Smooth muscle cell (in vitro differentiated cells): ENCODE measurements at regions not wholly inside any gene's neighbourhood (a gene's known extent, or its start where the extent isn't known, plus 50 kb on each side); places are given as distances from the start of the nearest gene placed in this dataset.

Source experiments
- DNase-seq: peaks from one replicate; lab custom pipeline; 2025; ENCODE audit not compliant: unreplicated experiment; lab: John Stamatoyannopoulos, UW
- H2AFZ ChIP-seq: fragments of 200-600 bp; sonication (generic); 2 replicates; pipeline ENCODE4 v1.6.0; 2016; ENCODE audit warnings: antibody characterized with exemption, low read depth, mild to moderate bottlenecking
- H3F3A ChIP-seq: fragments of 200-600 bp; sonication (generic); 2 replicates; pipeline ENCODE4 v1.6.0; 2017; ENCODE audit warnings: antibody characterized with exemption, low read depth
- H3K27ac ChIP-seq: fragments of 200-600 bp; sonication (generic); 2 replicates; pipeline ENCODE4 v1.5.1; 2016; ENCODE audit warnings: low read depth, mild to moderate bottlenecking
- H3K27me3 ChIP-seq: fragments of 200-600 bp; sonication (generic); 2 replicates; pipeline ENCODE4 v1.6.1; 2016; ENCODE audit warnings: low read depth, mild to moderate bottlenecking
- H3K36me3 ChIP-seq: fragments of 200-600 bp; sonication (generic); 2 replicates; pipeline ENCODE4 v1.5.1; 2016; ENCODE audit warnings: low read depth
- H3K4me1 ChIP-seq: fragments of 200-600 bp; sonication (generic); 2 replicates; pipeline ENCODE4 v1.5.1; 2016; ENCODE audit warnings: low read depth
- H3K4me2 ChIP-seq: fragments of 200-600 bp; sonication (generic); 2 replicates; pipeline ENCODE4 v1.6.0; 2016; ENCODE audit warnings: mild to moderate bottlenecking
- H3K4me3 ChIP-seq: fragments of 200-600 bp; sonication (generic); 2 replicates; pipeline ENCODE4 v1.5.1; 2016; ENCODE audit warnings: mild to moderate bottlenecking
- H3K79me2 ChIP-seq: fragments of 200-600 bp; sonication (generic); 2 replicates; pipeline ENCODE4 v1.6.0; 2016; ENCODE audit warnings: low read depth, mild to moderate bottlenecking
- H3K9ac ChIP-seq: fragments of 200-600 bp; sonication (generic); 2 replicates; pipeline ENCODE4 v1.6.0; 2016; ENCODE audit warnings: low read depth
- H3K9me3 ChIP-seq: fragments of 200-600 bp; sonication (generic); replicated peaks from 2 replicates; pipeline ENCODE4 v1.5.1; 2016; ENCODE audit warnings: low read depth
- H4K20me1 ChIP-seq: fragments of 200-600 bp; sonication (generic); 2 replicates; pipeline ENCODE4 v1.6.0; 2016; ENCODE audit warnings: low read depth
- WGBS: methylation state at CpG from one replicate; pipeline ENCODE4 v1.1.7; 2016; ENCODE audit warnings: low lambda C conversion rate; 5-methylcytosine and 5-hydroxymethylcytosine counted together
- TF ChIP-seq, protein P1 (sequence below): fragments of 200-600 bp; sonication (generic); IDR thresholded peaks from 2 replicates; pipeline ENCODE4 v1.5.1; 2017; ENCODE audit warnings: borderline replicate concordance, mild to moderate bottlenecking, antibody characterized with exemption; ENCODE audit not compliant: insufficient read depth, poor library complexity, severe bottlenecking

DNA sequence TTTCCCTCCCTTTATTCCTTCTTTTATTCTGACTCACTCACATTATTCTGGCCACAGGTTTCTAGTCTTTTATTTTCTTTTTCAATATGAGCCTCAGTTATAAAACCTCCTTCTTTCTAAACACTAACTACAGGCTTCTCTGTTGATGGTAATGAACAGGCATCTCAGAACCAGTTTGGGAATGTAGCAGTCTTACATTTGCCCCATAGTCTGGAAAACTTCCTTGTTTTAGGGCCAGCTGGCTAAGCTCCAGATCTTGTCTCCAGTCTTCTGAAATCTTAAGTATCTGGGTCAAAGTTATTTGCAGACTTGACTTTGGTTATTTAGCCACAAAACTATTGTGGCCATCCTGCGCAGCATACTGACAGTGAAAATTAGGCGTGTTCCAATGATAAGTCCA lies 97.0 kb upstream of the MAN1A1 start:
- DNase-seq = no peak
- TF ChIP-seq, protein P1, sequence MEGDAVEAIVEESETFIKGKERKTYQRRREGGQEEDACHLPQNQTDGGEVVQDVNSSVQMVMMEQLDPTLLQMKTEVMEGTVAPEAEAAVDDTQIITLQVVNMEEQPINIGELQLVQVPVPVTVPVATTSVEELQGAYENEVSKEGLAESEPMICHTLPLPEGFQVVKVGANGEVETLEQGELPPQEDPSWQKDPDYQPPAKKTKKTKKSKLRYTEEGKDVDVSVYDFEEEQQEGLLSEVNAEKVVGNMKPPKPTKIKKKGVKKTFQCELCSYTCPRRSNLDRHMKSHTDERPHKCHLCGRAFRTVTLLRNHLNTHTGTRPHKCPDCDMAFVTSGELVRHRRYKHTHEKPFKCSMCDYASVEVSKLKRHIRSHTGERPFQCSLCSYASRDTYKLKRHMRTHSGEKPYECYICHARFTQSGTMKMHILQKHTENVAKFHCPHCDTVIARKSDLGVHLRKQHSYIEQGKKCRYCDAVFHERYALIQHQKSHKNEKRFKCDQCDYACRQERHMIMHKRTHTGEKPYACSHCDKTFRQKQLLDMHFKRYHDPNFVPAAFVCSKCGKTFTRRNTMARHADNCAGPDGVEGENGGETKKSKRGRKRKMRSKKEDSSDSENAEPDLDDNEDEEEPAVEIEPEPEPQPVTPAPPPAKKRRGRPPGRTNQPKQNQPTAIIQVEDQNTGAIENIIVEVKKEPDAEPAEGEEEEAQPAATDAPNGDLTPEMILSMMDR = no peak
- peaks cover 7% of the 10 kb centered on the region for H3F3A ChIP-seq
- peaks cover 10% of the 10 kb centered on the region for H3K4me1 ChIP-seq
- peak overlapping the region; percentile 80 for H3K27ac ChIP-seq
- H3K9ac ChIP-seq = peak overlapping the region; percentile 46
- H3K27me3 ChIP-seq = no peaks in the 10 kb centered on the region
- H3K79me2 ChIP-seq = no peaks in the 10 kb centered on the region
- H3K4me2 ChIP-seq = peak overlapping the region; percentile 39
- H3K36me3 ChIP-seq = no peaks in the 10 kb centered on the region
- WGBS = 23% methylated on average over 2 of the region's 2 CpGs
- H3K4me3 ChIP-seq = no peak overlapping the region
- H4K20me1 ChIP-seq = no peaks in the 10 kb centered on the region
- H2AFZ ChIP-seq = peak overlapping the region; percentile 42
- no peaks in the 10 kb centered on the region for H3K9me3 ChIP-seq

DNA sequence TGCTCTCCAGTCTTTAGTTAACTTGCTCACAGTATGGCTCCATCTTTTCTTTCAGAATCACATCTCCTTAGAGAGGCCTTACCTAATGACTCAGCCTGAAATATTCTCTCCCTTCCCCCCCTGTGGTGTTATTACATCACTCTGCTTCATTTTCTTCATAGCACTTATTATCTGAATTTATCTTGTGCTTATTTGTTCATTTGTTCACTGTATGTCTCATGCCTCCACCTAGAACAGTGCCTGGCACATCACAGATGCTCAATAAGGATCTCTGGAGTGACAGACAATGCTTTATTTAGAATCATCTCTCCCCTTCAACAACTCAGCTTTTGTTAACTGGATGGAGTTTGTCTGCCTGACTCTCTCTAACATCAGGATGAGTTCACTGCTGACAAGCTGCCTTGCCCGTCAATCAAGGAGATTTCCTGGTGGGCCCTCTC lies 96.6 kb upstream of the MAN1A1 start:
- Histone ChIP-seq H4K20me1 (no peaks in the 10 kb centered on the region), H2AFZ (peak overlapping the region; percentile 42), H3K79me2 (no peaks in the 10 kb centered on the region), H3K27ac (peak overlapping the region; percentile 80), H3K36me3 (no peaks in the 10 kb centered on the region), H3F3A (peaks cover 7% of the 10 kb centered on the region), H3K4me1 (peaks cover 10% of the 10 kb centered on the region), H3K4me3 (no peak overlapping the region), H3K4me2 (peak overlapping the region; percentile 39), H3K9me3 (no peaks in the 10 kb centered on the region), H3K9ac (peak overlapping the region; percentile 46), H3K27me3 (no peaks in the 10 kb centered on the region)
- 80% methylated on average over 1 of the region's 1 CpG for WGBS
- no peak for DNase-seq
- TF ChIP-seq, protein P1 = no peak

DNA sequence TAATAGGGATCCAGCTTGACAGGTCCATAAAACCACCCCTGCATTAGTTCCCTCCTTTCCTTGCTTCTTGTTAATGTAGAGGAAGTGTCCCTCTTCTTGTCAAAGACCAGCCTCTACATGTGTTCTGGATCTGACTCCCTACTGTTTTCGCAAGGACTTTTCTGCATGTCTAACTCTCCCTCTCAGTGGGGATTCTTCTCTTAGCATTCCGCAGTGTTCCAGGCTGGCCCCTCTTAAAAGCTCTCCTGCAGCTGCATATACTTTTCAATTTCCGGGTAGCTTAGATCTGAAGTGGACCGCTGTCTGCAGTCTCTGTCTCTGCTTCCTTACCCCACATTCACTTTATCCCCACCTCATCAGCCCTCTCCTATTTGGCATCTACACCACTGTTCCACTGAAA lies 96.1 kb upstream of the MAN1A1 start:
- H3K27ac ChIP-seq = peak overlapping the region; percentile 80

More for the DNA sequence above, 96.1 kb upstream of the MAN1A1 start:
- H2AFZ ChIP-seq = peak overlapping the region; percentile 42
- no peaks in the 10 kb centered on the region for H4K20me1 ChIP-seq
- H3K9me3 ChIP-seq = no peaks in the 10 kb centered on the region
- peaks cover 7% of the 10 kb centered on the region for H3F3A ChIP-seq
- TF ChIP-seq, protein P1 = no peak
- H3K4me2 ChIP-seq = peak overlapping the region; percentile 39
- H3K4me3 ChIP-seq = no peak overlapping the region
- 79% methylated on average over 4 of the region's 4 CpGs for WGBS
- H3K79me2 ChIP-seq = no peaks in the 10 kb centered on the region
- H3K9ac ChIP-seq = no peak overlapping the region
- no peaks in the 10 kb centered on the region for H3K36me3 ChIP-seq
- no peaks in the 10 kb centered on the region for H3K27me3 ChIP-seq
- H3K4me1 ChIP-seq = peaks cover 10% of the 10 kb centered on the region
- DNase-seq = no peak
